HG03439 (cell line): ENCODE measurements at regions not wholly inside any gene's neighbourhood (a gene's known extent, or its start where the extent isn't known, plus 50 kb on each side); places are given as distances from the start of the nearest gene placed in this dataset.

Experiments used
- ATAC-seq: cut with Tn5 transposase; IDR thresholded peaks from one replicate; pipeline ENCODE4 v1.9.1; 2021; ENCODE audit warnings: mild to moderate bottlenecking, moderate library complexity; ENCODE audit not compliant: unreplicated experiment

GRCh38 chr12:85352016-85352415 lies 72.0 kb downstream of the ALX1 start:
- no peak for ATAC-seq

GRCh38 chr12:85356596-85357385 lies 76.8 kb downstream of the ALX1 start:
- no peak for ATAC-seq

GRCh38 chr12:85357609-85358008 lies 77.6 kb downstream of the ALX1 start:
- ATAC-seq, result no peak

- ATAC-seq, result no peak
These were observed 78.7 kb downstream of the ALX1 start for GRCh38 chr12:85358715-85359114.

- no peak for ATAC-seq
These were observed 83.6 kb downstream of the ALX1 start for GRCh38 chr12:85363382-85364190.

- ATAC-seq, result no peak
These were observed 87.9 kb downstream of the ALX1 start for GRCh38 chr12:85367936-85368335.

- no peak for ATAC-seq
These were observed 89.5 kb downstream of the ALX1 start for GRCh38 chr12:85369365-85370154.

- ATAC-seq, result no peak
These were observed 93.0 kb downstream of the ALX1 start for GRCh38 chr12:85373045-85373444.

GRCh38 chr12:85374981-85375380 lies 95.0 kb downstream of the ALX1 start:
- ATAC-seq, result no peak

- ATAC-seq, result no peak
These were observed 105.4 kb downstream of the ALX1 start for GRCh38 chr12:85385406-85385805.

GRCh38 chr12:85390266-85390665 lies 110.2 kb downstream of the ALX1 start:
- ATAC-seq, result no peak

- no peak for ATAC-seq
These were observed 112.5 kb downstream of the ALX1 start for GRCh38 chr12:85392508-85392907.

- ATAC-seq, result no peak
These were observed 113.6 kb downstream of the ALX1 start for GRCh38 chr12:85393606-85394005.

- ATAC-seq, result no peak
These were observed 114.0 kb downstream of the ALX1 start for GRCh38 chr12:85394065-85394464.

GRCh38 chr12:85394809-85395208 lies 114.8 kb downstream of the ALX1 start:
- ATAC-seq, result no peak

GRCh38 chr12:85405262-85405661 lies 125.2 kb downstream of the ALX1 start:
- ATAC-seq, result no peak

- ATAC-seq, result no peak
These were observed 125.9 kb downstream of the ALX1 start for GRCh38 chr12:85405781-85406522.

GRCh38 chr12:85413266-85413665 lies 133.2 kb downstream of the ALX1 start:
- ATAC-seq, result no peak

GRCh38 chr12:85422762-85423161 lies 142.7 kb downstream of the ALX1 start:
- ATAC-seq, result no peak

- peak; percentile 47 for ATAC-seq
These were observed 143.9 kb downstream of the ALX1 start for GRCh38 chr12:85423947-85424346.
